AG09309 (cell line): ENCODE measurements at regions not wholly inside any gene's neighbourhood (a gene's known extent, or its start where the extent isn't known, plus 50 kb on each side); places are given as distances from the start of the nearest gene placed in this dataset.

ENCODE experiments used
- DNase-seq: peaks from one replicate; pipeline ENCODE4 v3.0.0-alpha.2; 2010; ENCODE audit warnings: low read depth
- H3K4me3 ChIP-seq: 2 replicates; pipeline ENCODE4 v1.5.1; 2011; ENCODE audit warnings: mild to moderate bottlenecking, low read depth, low read length, moderate library complexity; ENCODE audit not compliant: control insufficient read depth
- CTCF ChIP-seq: IDR thresholded peaks from 2 replicates; pipeline ENCODE4 v1.5.1; 2011; ENCODE audit warnings: mild to moderate bottlenecking, low read depth, low read length, inconsistent platforms; ENCODE audit not compliant: insufficient read depth, control insufficient read depth; ENCODE audit errors: missing control alignments

GRCh38 chr13:90706631-90707030 lies 640.9 kb upstream of the MIR17HG start:
- no peak for DNase-seq
- no peak for TF ChIP-seq CTCF
- no peak overlapping the region for H3K4me3 ChIP-seq

- H3K4me3 ChIP-seq, result no peak overlapping the region
- no peak for DNase-seq
- TF ChIP-seq CTCF, result no peak
Measured at GRCh38 chr13:90708128-90708527, 639.4 kb upstream of the MIR17HG start.

- TF ChIP-seq CTCF, result no peak
- H3K4me3 ChIP-seq, result no peak overlapping the region
- no peak for DNase-seq
Measured at GRCh38 chr13:90709319-90709718, 638.2 kb upstream of the MIR17HG start.

- no peak for DNase-seq
- no peak for TF ChIP-seq CTCF
- no peak overlapping the region for H3K4me3 ChIP-seq
Measured at GRCh38 chr13:90710164-90710759, 637.2 kb upstream of the MIR17HG start.

- no peak for DNase-seq
- TF ChIP-seq CTCF, result no peak
- no peak overlapping the region for H3K4me3 ChIP-seq
Measured at GRCh38 chr13:90713441-90714133, 633.9 kb upstream of the MIR17HG start.

GRCh38 chr13:90715485-90715884 lies 632.0 kb upstream of the MIR17HG start:
- H3K4me3 ChIP-seq, result no peak overlapping the region
- no peak for TF ChIP-seq CTCF
- no peak for DNase-seq
